PFSK-1 (cell line): ENCODE measurements at regions not wholly inside any gene's neighbourhood (a gene's known extent, or its start where the extent isn't known, plus 50 kb on each side); places are given as distances from the start of the nearest gene placed in this dataset.

ENCODE experiments used
- FOXP2 ChIP-seq: optimal IDR thresholded peaks from 2 replicates; pipeline ENCODE3; 2011; ENCODE audit warnings: borderline replicate concordance, control low read depth, inconsistent platforms; ENCODE audit not compliant: insufficient read depth; ENCODE audit errors: extremely low read length, extremely low read depth
- POLR2AphosphoS5 ChIP-seq: IDR thresholded peaks from 2 replicates; pipeline ENCODE4 v1.6.1; 2012; ENCODE audit warnings: low read depth, mild to moderate bottlenecking, control low read depth, low read length, moderate library complexity
- SIN3A ChIP-seq: IDR thresholded peaks from 2 replicates; pipeline ENCODE4 v1.6.1; 2012; ENCODE audit warnings: mild to moderate bottlenecking, low read length, moderate library complexity, borderline replicate concordance; ENCODE audit not compliant: insufficient read depth
- TAF1 ChIP-seq: IDR thresholded peaks from 2 replicates; pipeline ENCODE4 v1.6.1; 2012; ENCODE audit warnings: low read length, control low read depth, borderline replicate concordance; ENCODE audit not compliant: insufficient read depth
- TF ChIP-seq, protein P1 (sequence below), 2 experiments: IDR thresholded peaks; 2 replicates each; pipeline versions ENCODE4 v1.6.1 to v1.8.0; 2011 to 2012; ENCODE audit warnings: low read depth in 2 of 2, low read length in 2 of 2, control low read depth in 1 of 2, inconsistent platforms in 1 of 2, mild to moderate bottlenecking in 1 of 2, moderate library complexity in 1 of 2; ENCODE audit not compliant: insufficient read depth in 1 of 2

DNA sequence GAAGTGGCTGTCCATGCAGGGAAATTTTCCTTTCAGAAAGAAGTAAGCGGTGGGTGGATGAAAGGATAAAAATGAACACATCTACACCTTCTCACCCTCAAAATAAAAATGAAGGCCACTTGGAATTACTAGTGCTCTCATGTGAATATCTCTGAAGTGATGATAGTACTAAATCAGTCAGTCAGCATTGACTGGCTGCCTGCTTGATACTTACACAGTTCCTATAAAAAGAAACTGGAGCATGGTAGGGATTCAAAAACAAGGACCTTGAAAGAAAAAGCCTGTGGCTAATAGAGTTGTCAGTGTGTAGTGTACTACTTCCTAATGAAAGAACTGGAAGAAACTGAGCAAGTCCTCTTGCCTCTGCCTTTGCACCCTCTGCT, 239.7 kb downstream of the HLX start:
- TF ChIP-seq POLR2AphosphoS5 (no peak), TAF1 (no peak), FOXP2 (no peak), SIN3A (no peak)
- TF ChIP-seq, protein P1, sequence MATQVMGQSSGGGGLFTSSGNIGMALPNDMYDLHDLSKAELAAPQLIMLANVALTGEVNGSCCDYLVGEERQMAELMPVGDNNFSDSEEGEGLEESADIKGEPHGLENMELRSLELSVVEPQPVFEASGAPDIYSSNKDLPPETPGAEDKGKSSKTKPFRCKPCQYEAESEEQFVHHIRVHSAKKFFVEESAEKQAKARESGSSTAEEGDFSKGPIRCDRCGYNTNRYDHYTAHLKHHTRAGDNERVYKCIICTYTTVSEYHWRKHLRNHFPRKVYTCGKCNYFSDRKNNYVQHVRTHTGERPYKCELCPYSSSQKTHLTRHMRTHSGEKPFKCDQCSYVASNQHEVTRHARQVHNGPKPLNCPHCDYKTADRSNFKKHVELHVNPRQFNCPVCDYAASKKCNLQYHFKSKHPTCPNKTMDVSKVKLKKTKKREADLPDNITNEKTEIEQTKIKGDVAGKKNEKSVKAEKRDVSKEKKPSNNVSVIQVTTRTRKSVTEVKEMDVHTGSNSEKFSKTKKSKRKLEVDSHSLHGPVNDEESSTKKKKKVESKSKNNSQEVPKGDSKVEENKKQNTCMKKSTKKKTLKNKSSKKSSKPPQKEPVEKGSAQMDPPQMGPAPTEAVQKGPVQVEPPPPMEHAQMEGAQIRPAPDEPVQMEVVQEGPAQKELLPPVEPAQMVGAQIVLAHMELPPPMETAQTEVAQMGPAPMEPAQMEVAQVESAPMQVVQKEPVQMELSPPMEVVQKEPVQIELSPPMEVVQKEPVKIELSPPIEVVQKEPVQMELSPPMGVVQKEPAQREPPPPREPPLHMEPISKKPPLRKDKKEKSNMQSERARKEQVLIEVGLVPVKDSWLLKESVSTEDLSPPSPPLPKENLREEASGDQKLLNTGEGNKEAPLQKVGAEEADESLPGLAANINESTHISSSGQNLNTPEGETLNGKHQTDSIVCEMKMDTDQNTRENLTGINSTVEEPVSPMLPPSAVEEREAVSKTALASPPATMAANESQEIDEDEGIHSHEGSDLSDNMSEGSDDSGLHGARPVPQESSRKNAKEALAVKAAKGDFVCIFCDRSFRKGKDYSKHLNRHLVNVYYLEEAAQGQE (IDR thresholded peaks at IDR 0.05; ENCODE audit: insufficient read depth in 1 of 2, low read depth in 2 of 2, low read length in 2 of 2) = no peak
